ENCODE measurements at regions not wholly inside any gene's neighbourhood (a gene's known extent, or its start where the extent isn't known, plus 50 kb on each side); places are given as distances from the start of the nearest gene placed in this dataset.
"Not testable (repeated sequence)": the region's sequence is repeated elsewhere in the genome, so short reads cannot be mapped to it uniquely, and the experiment has no call there.

- DNase-seq (ENCODE audit: low read depth), result no peak
Observed at GRCh38 chr18:2112435-2113045, 458.8 kb downstream of the METTL4 start.

GRCh38 chr18:2114289-2114688, 457.0 kb downstream of the METTL4 start:
- DNase-seq (ENCODE audit: low read depth), result no peak

GRCh38 chr18:2114765-2115164, 456.5 kb downstream of the METTL4 start:
- DNase-seq (ENCODE audit: low read depth), result no peak

GRCh38 chr18:2121224-2121623, 450.1 kb downstream of the METTL4 start:
- DNase-seq (ENCODE audit: low read depth), result no peak

DNA sequence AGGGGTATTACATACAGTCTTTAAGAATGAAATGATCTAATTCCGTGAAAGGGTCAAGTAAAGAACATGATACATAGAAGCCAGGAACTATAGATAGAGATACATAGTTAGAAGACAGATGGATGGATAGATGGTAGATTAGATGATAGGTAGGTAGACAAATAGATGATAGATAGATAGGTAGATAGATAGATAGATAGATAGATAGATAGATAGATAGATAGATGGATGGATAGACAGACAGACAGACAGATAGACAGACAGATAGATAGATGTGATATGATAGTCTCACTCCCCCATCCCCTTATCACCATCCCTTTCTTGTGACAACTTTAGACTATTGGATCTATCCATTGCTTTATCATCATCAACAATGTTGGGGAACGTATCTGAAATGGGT, 448.2 kb downstream of the METTL4 start:
- DNase-seq (ENCODE audit: low read depth), result no peak

GRCh38 chr18:2134364-2134763, 436.9 kb downstream of the METTL4 start:
- no peak for DNase-seq (ENCODE audit: low read depth)

GRCh38 chr18:2135309-2135708, 436.0 kb downstream of the METTL4 start:
- no peak for DNase-seq (ENCODE audit: low read depth)

GRCh38 chr18:2138552-2138951, 432.8 kb downstream of the METTL4 start:
- no peak for DNase-seq (ENCODE audit: low read depth)

DNA sequence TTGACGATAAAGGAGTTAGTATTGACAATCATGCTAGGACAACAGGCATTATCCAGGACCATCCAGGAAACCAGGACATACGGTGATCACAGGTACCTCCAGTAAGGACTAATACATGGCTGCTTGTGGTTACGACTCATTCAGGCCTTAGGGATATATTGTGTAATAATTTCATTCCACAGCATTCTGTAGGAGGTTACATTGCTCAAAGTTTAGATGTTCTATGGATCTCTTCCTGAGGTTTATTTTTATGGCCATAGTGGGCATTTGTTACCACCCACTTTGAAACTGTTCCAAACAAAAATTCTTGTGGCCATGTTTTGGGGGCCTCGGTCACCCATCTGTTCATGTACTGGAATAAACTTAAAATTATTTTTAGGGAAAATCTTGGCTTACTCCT, 431.6 kb downstream of the METTL4 start:
- DNase-seq (ENCODE audit: low read depth), result no peak

- no peak for DNase-seq (ENCODE audit: low read depth)
Observed at GRCh38 chr18:2143636-2144035, 427.7 kb downstream of the METTL4 start.

GRCh38 chr18:2144811-2145210, 426.5 kb downstream of the METTL4 start:
- no peak for DNase-seq (ENCODE audit: low read depth)

GRCh38 chr18:2146092-2146491, 425.2 kb downstream of the METTL4 start:
- DNase-seq (ENCODE audit: low read depth), result no peak

DNA sequence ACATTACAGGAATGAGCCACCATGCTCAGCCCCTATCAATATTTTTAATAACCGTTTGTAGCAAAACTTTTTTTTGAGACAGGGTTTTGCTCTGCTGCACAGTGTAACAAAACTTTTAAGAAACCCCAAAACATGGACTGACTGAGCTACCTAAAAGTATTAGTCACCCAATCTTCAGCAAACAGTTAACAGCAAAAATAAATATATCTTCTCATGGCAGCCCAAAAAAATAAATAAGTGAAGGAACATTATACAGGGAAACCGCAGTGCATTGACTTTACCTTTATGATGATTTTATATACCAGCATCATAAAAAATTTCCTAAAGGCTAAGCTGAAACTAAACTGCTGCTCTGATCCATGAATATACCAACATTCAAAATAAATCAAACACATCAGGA, 424.6 kb downstream of the METTL4 start:
- no peak for DNase-seq (ENCODE audit: low read depth)

- DNase-seq (ENCODE audit: low read depth), result peak; percentile 33
Observed at GRCh38 chr18:2147476-2148230, 423.7 kb downstream of the METTL4 start.

DNA sequence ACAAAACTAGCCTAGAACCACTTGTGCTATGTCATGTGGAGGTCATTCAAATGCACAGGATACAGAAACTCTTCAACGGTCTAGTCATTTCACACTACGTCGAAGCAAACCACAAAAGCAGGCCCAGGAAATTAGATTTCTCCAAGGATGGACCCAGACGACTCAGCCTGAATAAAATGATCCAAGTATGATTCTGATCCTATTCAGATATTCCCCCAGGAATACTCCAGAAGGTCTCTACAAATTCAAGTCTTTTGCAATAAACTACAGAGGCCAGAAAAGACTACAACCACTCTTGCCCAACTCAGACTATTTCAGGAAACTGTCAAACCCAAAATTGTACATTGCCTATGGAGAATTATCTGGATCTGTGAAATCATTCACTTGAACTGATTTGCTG, 422.5 kb downstream of the METTL4 start:
- peak; percentile 13 for DNase-seq (ENCODE audit: low read depth)

GRCh38 chr18:2150566-2150965, 420.7 kb downstream of the METTL4 start:
- DNase-seq (ENCODE audit: low read depth), result no peak

DNA sequence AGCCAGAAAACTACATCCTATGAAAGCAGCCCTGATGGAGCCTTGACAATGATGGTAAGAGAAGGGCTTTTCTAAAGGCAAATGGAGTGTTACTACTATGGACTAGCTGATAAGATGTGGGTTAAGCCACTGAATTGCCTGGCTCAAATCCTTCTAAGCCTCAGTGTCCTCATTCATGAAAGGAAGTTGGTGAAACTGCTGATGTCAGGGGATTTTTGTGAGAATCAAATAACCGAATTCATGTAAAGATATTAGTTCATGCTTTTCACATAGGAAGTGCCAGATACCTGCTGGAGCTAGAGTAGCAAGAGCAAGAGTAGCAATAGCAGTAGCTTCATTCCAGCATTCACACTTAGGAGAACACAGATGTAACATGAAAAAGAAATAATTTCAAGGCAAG, 417.0 kb downstream of the METTL4 start:
- no peak for DNase-seq (ENCODE audit: low read depth)

- DNase-seq (ENCODE audit: low read depth), result no peak
Observed at GRCh38 chr18:2164644-2165550, 406.4 kb downstream of the METTL4 start.

DNA sequence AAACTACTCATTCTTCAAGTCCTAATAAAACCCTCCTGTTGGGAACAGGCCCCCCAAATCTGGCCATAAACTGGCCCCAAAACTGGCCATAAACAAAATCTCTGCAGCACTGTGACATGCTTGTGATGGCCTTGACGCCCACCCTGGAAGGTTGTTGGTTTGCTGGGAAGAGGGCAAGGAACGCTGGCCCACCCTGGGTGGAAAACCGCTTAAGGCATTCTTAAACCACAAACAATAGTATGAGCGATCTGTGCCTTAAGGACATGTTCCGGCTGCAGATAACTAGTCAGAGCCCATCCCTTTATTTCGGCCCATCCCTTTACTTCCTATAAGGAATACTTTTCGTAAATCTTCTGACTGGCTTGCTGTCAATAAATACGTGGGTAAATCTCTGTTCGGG, 404.4 kb downstream of the METTL4 start:
- DNase-seq (ENCODE audit: low read depth), result not testable (repeated sequence)

DNA sequence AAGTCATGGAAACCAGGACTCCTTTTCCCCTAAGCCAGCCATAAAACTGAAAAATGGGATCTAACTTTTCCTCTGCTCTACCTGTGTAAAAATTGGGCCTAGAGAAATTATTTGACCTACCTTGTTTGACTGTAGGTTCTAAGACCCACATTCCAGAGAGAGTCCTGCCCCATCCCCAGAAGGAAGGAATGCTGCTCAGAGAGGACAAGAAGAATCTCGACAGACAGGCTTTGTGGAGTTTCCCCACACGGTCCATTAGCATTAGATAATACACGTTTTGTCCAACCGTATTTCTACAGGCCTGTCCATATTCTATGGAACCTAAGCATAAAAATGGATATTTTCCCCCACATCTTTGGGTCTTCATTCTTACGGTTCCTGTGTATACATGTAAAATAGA, 403.3 kb downstream of the METTL4 start:
- no peak for DNase-seq (ENCODE audit: low read depth)

DNA sequence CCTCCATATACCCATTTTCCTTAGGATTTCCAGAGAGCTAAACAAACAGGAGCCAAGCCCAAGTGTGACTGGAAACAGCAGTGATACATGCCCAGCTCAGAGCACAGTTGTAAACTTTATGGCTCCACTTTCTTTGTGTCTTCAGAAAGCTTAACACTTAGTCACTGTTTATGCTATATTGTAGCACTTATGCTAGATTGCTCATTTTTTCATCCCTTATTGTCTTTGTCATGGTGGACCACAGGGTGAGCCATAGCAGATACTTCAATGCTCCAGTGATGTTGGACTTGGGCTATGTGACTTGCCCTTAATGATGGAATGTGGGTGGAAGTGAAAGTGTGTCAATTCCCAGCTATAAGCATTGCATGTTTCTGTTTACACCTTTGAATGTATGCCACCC, 401.6 kb downstream of the METTL4 start:
- no peak for DNase-seq (ENCODE audit: low read depth)

DNA sequence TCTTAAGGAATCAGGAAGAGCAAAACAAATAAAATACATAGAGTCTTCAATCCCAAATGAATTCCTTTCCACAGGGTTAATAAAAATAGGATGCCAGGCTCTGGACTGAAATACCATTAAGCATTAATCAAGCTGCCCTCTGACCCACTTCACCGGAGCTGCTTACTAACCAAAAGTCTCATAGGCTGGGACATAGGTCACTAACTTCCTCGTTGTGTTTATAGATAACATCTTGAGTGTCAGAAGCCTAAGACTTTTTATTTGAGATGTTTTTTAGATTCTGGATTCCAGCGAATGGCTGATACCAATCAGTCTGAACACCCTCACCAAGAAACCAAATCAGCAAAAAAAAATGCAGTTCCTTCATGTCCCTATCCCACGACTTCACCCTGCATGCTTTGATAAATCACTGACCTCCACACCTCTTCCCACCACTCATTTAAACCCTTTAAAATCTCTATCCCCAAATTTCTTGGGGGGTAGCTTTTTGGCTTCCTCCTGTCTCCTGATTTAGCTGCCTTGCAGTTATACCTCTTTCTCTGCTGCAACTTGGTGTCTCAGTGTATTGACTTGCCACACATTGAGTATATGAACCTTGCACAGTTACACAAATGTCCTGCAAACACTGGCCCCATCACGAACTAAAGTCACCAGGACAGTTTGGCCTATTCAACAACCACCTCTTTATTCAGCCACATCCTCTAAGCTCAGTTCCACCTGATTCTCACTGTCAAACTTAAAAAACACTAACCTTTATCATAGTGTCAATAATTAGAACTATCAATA, 399.3 kb downstream of the METTL4 start:
- DNase-seq (ENCODE audit: low read depth), result no peak

Data from stromal cell of bone marrow (primary cell).